Rectal smooth muscle tissue (tissue), 1 donor: ENCODE measurements at regions not wholly inside any gene's neighbourhood (a gene's known extent, or its start where the extent isn't known, plus 50 kb on each side); places are given as distances from the start of the nearest gene placed in this dataset.

Source experiments
- H3K27ac ChIP-seq: one replicate; pipeline ENCODE4 v1.7.0; 2013; ENCODE audit warnings: low read depth, low read length, inconsistent platforms
- H3K27me3 ChIP-seq: one replicate; pipeline ENCODE4 v1.7.0; 2013; ENCODE audit warnings: low read length; ENCODE audit not compliant: control insufficient read depth, insufficient read depth
- H3K36me3 ChIP-seq: one replicate; pipeline ENCODE4 v1.7.0; 2013; ENCODE audit warnings: low read length; ENCODE audit not compliant: control insufficient read depth, insufficient read depth
- H3K4me1 ChIP-seq: one replicate; pipeline ENCODE4 v1.7.0; 2013; ENCODE audit warnings: low read length; ENCODE audit not compliant: control insufficient read depth, insufficient read depth
- H3K4me3 ChIP-seq: one replicate; pipeline ENCODE4 v1.7.0; 2013; ENCODE audit warnings: low read length
- H3K9ac ChIP-seq: one replicate; pipeline ENCODE4 v1.7.0; 2013; ENCODE audit warnings: low read length

- Histone ChIP-seq H3K4me3 (no peak overlapping the region), H3K4me1 (no peaks in the 10 kb centered on the region), H3K27ac (no peak overlapping the region), H3K27me3 (no peaks in the 10 kb centered on the region), H3K36me3 (no peaks in the 10 kb centered on the region), H3K9ac (no peak overlapping the region)
Observed at GRCh38 chr18:40698129-40698528, 1256.9 kb upstream of the PIK3C3 start.

- Histone ChIP-seq H3K9ac (no peak overlapping the region), H3K36me3 (no peaks in the 10 kb centered on the region), H3K4me1 (no peaks in the 10 kb centered on the region), H3K27ac (no peak overlapping the region), H3K27me3 (no peaks in the 10 kb centered on the region), H3K4me3 (no peak overlapping the region)
Observed at GRCh38 chr18:40695526-40695925, 1259.5 kb upstream of the PIK3C3 start.

GRCh38 chr18:40692871-40693270 is 1262.2 kb upstream of the PIK3C3 start:
- Histone ChIP-seq H3K4me3 (no peak overlapping the region), H3K4me1 (no peaks in the 10 kb centered on the region), H3K9ac (no peak overlapping the region), H3K27me3 (no peaks in the 10 kb centered on the region), H3K36me3 (no peaks in the 10 kb centered on the region), H3K27ac (no peak overlapping the region)

- no peaks in the 10 kb centered on the region for H3K27me3 ChIP-seq
- H3K36me3 ChIP-seq = no peaks in the 10 kb centered on the region
- H3K4me3 ChIP-seq = no peak overlapping the region
- no peak overlapping the region for H3K27ac ChIP-seq
- no peaks in the 10 kb centered on the region for H3K4me1 ChIP-seq
- H3K9ac ChIP-seq = no peak overlapping the region
Observed at GRCh38 chr18:40690062-40690461, 1265.0 kb upstream of the PIK3C3 start.

- Histone ChIP-seq H3K36me3 (no peaks in the 10 kb centered on the region), H3K27ac (no peak overlapping the region), H3K27me3 (no peaks in the 10 kb centered on the region), H3K4me3 (no peak overlapping the region), H3K4me1 (no peaks in the 10 kb centered on the region), H3K9ac (no peak overlapping the region)
Observed at GRCh38 chr18:40687399-40687798, 1267.6 kb upstream of the PIK3C3 start.

- Histone ChIP-seq H3K4me3 (no peak overlapping the region), H3K4me1 (no peaks in the 10 kb centered on the region), H3K27me3 (no peaks in the 10 kb centered on the region), H3K9ac (no peak overlapping the region), H3K27ac (no peak overlapping the region), H3K36me3 (no peaks in the 10 kb centered on the region)
Observed at GRCh38 chr18:40686836-40687235, 1268.2 kb upstream of the PIK3C3 start.

- Histone ChIP-seq H3K27ac (no peak overlapping the region), H3K4me3 (no peak overlapping the region), H3K4me1 (no peaks in the 10 kb centered on the region), H3K27me3 (no peaks in the 10 kb centered on the region), H3K36me3 (no peaks in the 10 kb centered on the region), H3K9ac (no peak overlapping the region)
Observed at GRCh38 chr18:40685219-40685618, 1269.8 kb upstream of the PIK3C3 start.

- no peaks in the 10 kb centered on the region for H3K4me1 ChIP-seq
- H3K9ac ChIP-seq = no peak overlapping the region
- no peak overlapping the region for H3K4me3 ChIP-seq
- H3K27me3 ChIP-seq = no peaks in the 10 kb centered on the region
- no peaks in the 10 kb centered on the region for H3K36me3 ChIP-seq
- H3K27ac ChIP-seq = no peak overlapping the region
Observed at GRCh38 chr18:40678318-40678717, 1276.7 kb upstream of the PIK3C3 start.

GRCh38 chr18:40676668-40677067 is 1278.4 kb upstream of the PIK3C3 start:
- Histone ChIP-seq H3K4me3 (no peak overlapping the region), H3K36me3 (no peaks in the 10 kb centered on the region), H3K9ac (no peak overlapping the region), H3K4me1 (no peaks in the 10 kb centered on the region), H3K27me3 (no peaks in the 10 kb centered on the region), H3K27ac (no peak overlapping the region)

GRCh38 chr18:40673150-40673549 is 1281.9 kb upstream of the PIK3C3 start:
- no peak overlapping the region for H3K9ac ChIP-seq

GRCh38 chr18:40672590-40672989 is 1282.4 kb upstream of the PIK3C3 start:
- H3K27me3 ChIP-seq = no peaks in the 10 kb centered on the region

More at GRCh38 chr18:40673150-40673549, 1281.9 kb upstream of the PIK3C3 start:
- Histone ChIP-seq H3K27me3 (no peaks in the 10 kb centered on the region), H3K4me3 (no peak overlapping the region), H3K4me1 (no peaks in the 10 kb centered on the region), H3K27ac (no peak overlapping the region), H3K36me3 (no peaks in the 10 kb centered on the region)

GRCh38 chr18:40670668-40671375 is 1284.2 kb upstream of the PIK3C3 start:
- no peaks in the 10 kb centered on the region for H3K4me1 ChIP-seq
- no peaks in the 10 kb centered on the region for H3K27me3 ChIP-seq
- no peaks in the 10 kb centered on the region for H3K36me3 ChIP-seq
- no peak overlapping the region for H3K4me3 ChIP-seq
- no peak overlapping the region for H3K9ac ChIP-seq
- H3K27ac ChIP-seq = no peak overlapping the region

More at GRCh38 chr18:40672590-40672989, 1282.4 kb upstream of the PIK3C3 start:
- Histone ChIP-seq H3K4me1 (no peaks in the 10 kb centered on the region), H3K27ac (no peak overlapping the region), H3K4me3 (no peak overlapping the region), H3K9ac (no peak overlapping the region), H3K36me3 (no peaks in the 10 kb centered on the region)

GRCh38 chr18:40662898-40663437 is 1292.1 kb upstream of the PIK3C3 start:
- H3K4me3 ChIP-seq = no peak overlapping the region
- no peak overlapping the region for H3K9ac ChIP-seq
- H3K4me1 ChIP-seq = no peaks in the 10 kb centered on the region
- H3K36me3 ChIP-seq = no peaks in the 10 kb centered on the region
- no peaks in the 10 kb centered on the region for H3K27me3 ChIP-seq
- no peak overlapping the region for H3K27ac ChIP-seq
